ENCODE measurements at regions not wholly inside any gene's neighbourhood (a gene's known extent, or its start where the extent isn't known, plus 50 kb on each side); places are given as distances from the start of the nearest gene placed in this dataset.

- no peak for TF ChIP-seq CTCF (IDR thresholded peaks at IDR 0.05)
- no peak for TF ChIP-seq POLR2A (IDR thresholded peaks at IDR 0.05)
- TF ChIP-seq POLR2AphosphoS5 (IDR thresholded peaks at IDR 0.05) = no peak
Observed at GRCh38 chr3:189457201-189457607, 174.0 kb upstream of the TP63 start.
